COLO668 (cell line): ENCODE measurements at regions not wholly inside any gene's neighbourhood (a gene's known extent, or its start where the extent isn't known, plus 50 kb on each side); places are given as distances from the start of the nearest gene placed in this dataset.
"Not testable (repeated sequence)": the region's sequence is repeated elsewhere in the genome, so short reads cannot be mapped to it uniquely, and the experiment has no call there.

Experiments used
- DNase-seq: peaks from one replicate; lab custom pipeline; 2025; ENCODE audit not compliant: unreplicated experiment; lab: John Stamatoyannopoulos, UW

- not testable (repeated sequence) for DNase-seq
These were observed 123.9 kb downstream of the MREG start for GRCh38 chr2:215889240-215889969.

- no peak for DNase-seq
These were observed 124.7 kb downstream of the MREG start for GRCh38 chr2:215888680-215889079.

GRCh38 chr2:215887303-215887702 lies 126.0 kb downstream of the MREG start:
- DNase-seq, result no peak

- no peak for DNase-seq
These were observed 127.3 kb downstream of the MREG start for GRCh38 chr2:215886022-215886421.

- DNase-seq, result no peak
These were observed 127.8 kb downstream of the MREG start for GRCh38 chr2:215885536-215885935.

- no peak for DNase-seq
These were observed 128.8 kb downstream of the MREG start for GRCh38 chr2:215884451-215885087.

GRCh38 chr2:215883799-215884198 lies 129.6 kb downstream of the MREG start:
- no peak for DNase-seq

- DNase-seq, result no peak
These were observed 130.7 kb downstream of the MREG start for GRCh38 chr2:215882689-215883088.

GRCh38 chr2:215881582-215881981 lies 131.8 kb downstream of the MREG start:
- DNase-seq, result no peak

- peak; percentile 65 for DNase-seq
These were observed 132.4 kb downstream of the MREG start for GRCh38 chr2:215880970-215881369.

- DNase-seq, result no peak
These were observed 133.1 kb downstream of the MREG start for GRCh38 chr2:215879977-215880940.

GRCh38 chr2:215879331-215879730 lies 134.0 kb downstream of the MREG start:
- DNase-seq, result no peak

- no peak for DNase-seq
These were observed 134.8 kb downstream of the MREG start for GRCh38 chr2:215878476-215879063.

- DNase-seq, result no peak
These were observed 136.5 kb downstream of the MREG start for GRCh38 chr2:215876937-215877238.

GRCh38 chr2:215876139-215876936 lies 137.0 kb downstream of the MREG start:
- no peak for DNase-seq

GRCh38 chr2:215874418-215874817 lies 138.9 kb downstream of the MREG start:
- no peak for DNase-seq

- DNase-seq, result peak; percentile 8
These were observed 142.4 kb downstream of the MREG start for GRCh38 chr2:215870986-215871385.

- DNase-seq, result no peak
These were observed 143.3 kb downstream of the MREG start for GRCh38 chr2:215870088-215870490.

GRCh38 chr2:215868846-215869543 lies 144.4 kb downstream of the MREG start:
- DNase-seq, result no peak

- no peak for DNase-seq
These were observed 146.7 kb downstream of the MREG start for GRCh38 chr2:215866606-215867005.
